Osteocyte (in vitro differentiated cells): ENCODE measurements at regions not wholly inside any gene's neighbourhood (a gene's known extent, or its start where the extent isn't known, plus 50 kb on each side); places are given as distances from the start of the nearest gene placed in this dataset.

ENCODE experiments used
- DNase-seq: peaks from one replicate; pipeline ENCODE4 v3.0.0; 2021; ENCODE audit warnings: mixed read lengths; ENCODE audit not compliant: unreplicated experiment; ENCODE audit errors: extremely low spot score
- H3K27ac Mint-ChIP-seq: one replicate; pipeline ENCODE4 v1.8.0; 2021; ENCODE audit warnings: mild to moderate bottlenecking, mixed read lengths; ENCODE audit not compliant: unreplicated experiment
- H3K27me3 Mint-ChIP-seq: one replicate; pipeline ENCODE4 v1.8.0; 2021; ENCODE audit warnings: mixed read lengths; ENCODE audit not compliant: unreplicated experiment
- H3K36me3 Mint-ChIP-seq: one replicate; pipeline ENCODE4 v1.8.0; 2021; ENCODE audit warnings: mixed read lengths; ENCODE audit not compliant: unreplicated experiment
- H3K4me1 Mint-ChIP-seq: one replicate; pipeline ENCODE4 v1.8.0; 2021; ENCODE audit warnings: mixed read lengths; ENCODE audit not compliant: unreplicated experiment
- H3K4me3 Mint-ChIP-seq: one replicate; pipeline ENCODE4 v1.8.0; 2021; ENCODE audit warnings: mild to moderate bottlenecking, moderate library complexity, mixed read lengths; ENCODE audit not compliant: unreplicated experiment
- H3K9me3 Mint-ChIP-seq: one replicate; pipeline ENCODE4 v1.8.0; 2021; ENCODE audit warnings: mixed read lengths; ENCODE audit not compliant: unreplicated experiment
- CTCF ChIP-seq: fragments of 200-600 bp; sonication (generic); IDR thresholded peaks from 2 replicates; pipeline ENCODE4 v1.5.0; 2021; ENCODE audit warnings: antibody characterized with exemption, mild to moderate bottlenecking, moderate library complexity

- Mint-ChIP-seq H3K27me3 (peaks cover 3% of the 10 kb centered on the region), H3K9me3 (no peaks in the 10 kb centered on the region), H3K36me3 (no peaks in the 10 kb centered on the region), H3K4me3 (no peak overlapping the region), H3K4me1 (peaks cover 9% of the 10 kb centered on the region), H3K27ac (no peak overlapping the region)
- no peak for TF ChIP-seq CTCF
- no peak for DNase-seq
These were observed 355.6 kb downstream of the SIPA1L2 start for GRCh38 chr1:232274236-232274855.

GRCh38 chr1:232273011-232273410 lies 356.9 kb downstream of the SIPA1L2 start:
- no peak for TF ChIP-seq CTCF
- no peak for DNase-seq
- peaks cover 3% of the 10 kb centered on the region for H3K27me3 Mint-ChIP-seq
- H3K27ac Mint-ChIP-seq, result no peak overlapping the region
- H3K9me3 Mint-ChIP-seq, result no peaks in the 10 kb centered on the region
- peaks cover 9% of the 10 kb centered on the region for H3K4me1 Mint-ChIP-seq
- H3K36me3 Mint-ChIP-seq, result no peaks in the 10 kb centered on the region
- no peak overlapping the region for H3K4me3 Mint-ChIP-seq

- no peak for TF ChIP-seq CTCF
- peaks cover 9% of the 10 kb centered on the region for H3K4me1 Mint-ChIP-seq
- H3K4me3 Mint-ChIP-seq, result no peak overlapping the region
- H3K27ac Mint-ChIP-seq, result no peak overlapping the region
- H3K36me3 Mint-ChIP-seq, result no peaks in the 10 kb centered on the region
- no peaks in the 10 kb centered on the region for H3K9me3 Mint-ChIP-seq
- no peak for DNase-seq
- H3K27me3 Mint-ChIP-seq, result peaks cover 3% of the 10 kb centered on the region
These were observed 357.8 kb downstream of the SIPA1L2 start for GRCh38 chr1:232271991-232272589.

GRCh38 chr1:232271299-232271698 lies 358.6 kb downstream of the SIPA1L2 start:
- H3K4me1 Mint-ChIP-seq, result peaks cover 9% of the 10 kb centered on the region
- H3K27me3 Mint-ChIP-seq, result no peaks in the 10 kb centered on the region
- H3K36me3 Mint-ChIP-seq, result no peaks in the 10 kb centered on the region
- TF ChIP-seq CTCF, result no peak
- no peak overlapping the region for H3K27ac Mint-ChIP-seq
- no peaks in the 10 kb centered on the region for H3K9me3 Mint-ChIP-seq
- no peak overlapping the region for H3K4me3 Mint-ChIP-seq
- no peak for DNase-seq

GRCh38 chr1:232269988-232270387 lies 359.9 kb downstream of the SIPA1L2 start:
- Mint-ChIP-seq H3K27ac (no peak overlapping the region), H3K4me3 (no peak overlapping the region), H3K9me3 (no peaks in the 10 kb centered on the region), H3K4me1 (peaks cover 16% of the 10 kb centered on the region), H3K36me3 (no peaks in the 10 kb centered on the region), H3K27me3 (no peaks in the 10 kb centered on the region)
- DNase-seq, result no peak
- no peak for TF ChIP-seq CTCF
